Hypothalamus (tissue), 51 donors: ENCODE measurements at regions not wholly inside any gene's neighbourhood (a gene's known extent, or its start where the extent isn't known, plus 50 kb on each side); places are given as distances from the start of the nearest gene placed in this dataset.
"Not testable (repeated sequence)": the region's sequence is repeated elsewhere in the genome, so short reads cannot be mapped to it uniquely, and the experiment has no call there.

Experiments used
- DNase-seq, 51 donors: peaks; one replicate each; lab custom pipeline; 2025; lab: John Stamatoyannopoulos, UW

DNA sequence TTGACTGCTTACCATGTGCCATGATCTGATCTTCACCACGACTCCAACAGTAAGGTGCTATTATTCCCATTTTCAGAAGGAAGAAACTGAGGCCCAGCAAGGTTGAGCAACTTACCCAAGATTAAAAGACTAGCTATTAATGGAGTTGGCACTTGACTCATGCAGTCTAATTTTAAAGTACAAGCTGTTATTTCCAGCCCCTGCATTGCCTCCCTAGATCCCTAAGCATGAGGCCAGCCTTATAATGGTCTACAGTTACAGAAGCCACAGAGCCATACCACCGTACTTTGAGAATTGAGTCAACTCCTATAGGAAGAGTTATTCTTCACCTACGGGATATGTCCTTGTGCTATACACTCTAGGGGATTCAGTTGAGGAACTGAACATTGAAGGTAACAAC lies 66.7 kb upstream of the RBM19 start:
- DNase-seq: no peak

DNA sequence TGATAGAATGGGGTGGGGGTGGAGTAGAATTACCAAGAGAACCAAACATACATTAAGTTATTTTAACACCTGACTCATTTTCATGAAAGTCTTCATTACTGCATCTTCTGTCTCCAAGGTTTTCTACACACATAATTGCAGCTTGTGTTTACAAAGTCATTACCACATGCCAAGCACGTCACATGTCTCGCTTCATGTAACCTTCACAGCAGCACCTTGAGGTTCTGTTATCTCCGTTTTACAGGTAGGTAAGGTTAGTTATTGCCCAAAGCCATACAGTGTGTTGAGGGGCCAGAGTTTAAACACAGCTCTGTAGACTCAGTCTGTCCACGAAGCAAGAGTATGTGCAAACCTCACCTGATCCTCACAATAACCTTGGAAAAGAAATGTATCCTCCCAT lies 64.3 kb upstream of the RBM19 start:
- no peak for DNase-seq

DNA sequence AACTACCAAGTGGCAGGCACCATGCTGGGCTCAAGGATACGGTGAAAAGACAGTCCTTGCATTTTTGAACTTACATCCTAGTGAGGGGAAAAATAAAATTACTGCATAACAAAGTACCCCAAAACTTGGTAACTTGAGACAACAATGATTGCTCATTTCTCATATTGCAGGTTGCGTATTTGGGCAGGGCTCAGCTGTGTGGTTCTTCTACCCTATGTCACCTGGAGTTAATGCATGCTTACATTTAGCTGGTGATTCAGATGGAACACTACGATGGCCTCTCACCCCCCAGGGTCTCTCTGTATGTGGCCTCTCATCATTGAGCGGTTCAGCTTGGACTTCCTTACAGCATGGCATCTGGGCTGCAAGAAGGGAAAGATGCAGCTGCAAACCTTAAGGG lies 60.7 kb upstream of the RBM19 start:
- no peak for DNase-seq

DNA sequence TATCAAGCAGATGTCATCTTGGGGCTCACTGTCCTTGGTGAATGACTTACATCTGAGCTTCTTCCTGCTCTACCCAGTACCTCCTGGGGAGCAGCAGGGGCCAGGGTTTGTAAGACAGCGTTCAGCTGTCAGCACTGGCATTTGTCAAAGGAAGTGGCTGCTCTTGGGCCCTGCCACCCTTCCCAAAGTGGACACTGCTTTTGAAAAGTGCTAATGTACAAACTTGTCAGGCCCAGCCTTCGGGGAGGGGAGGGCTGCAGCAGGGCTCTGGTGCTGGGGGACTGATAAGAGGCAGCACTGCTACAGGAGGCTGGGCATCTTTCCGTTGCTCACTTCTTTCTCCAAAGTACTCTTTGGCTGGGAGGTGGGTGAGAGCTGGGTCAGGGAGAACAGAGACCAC lies 59.8 kb upstream of the RBM19 start:
- no peak for DNase-seq

DNA sequence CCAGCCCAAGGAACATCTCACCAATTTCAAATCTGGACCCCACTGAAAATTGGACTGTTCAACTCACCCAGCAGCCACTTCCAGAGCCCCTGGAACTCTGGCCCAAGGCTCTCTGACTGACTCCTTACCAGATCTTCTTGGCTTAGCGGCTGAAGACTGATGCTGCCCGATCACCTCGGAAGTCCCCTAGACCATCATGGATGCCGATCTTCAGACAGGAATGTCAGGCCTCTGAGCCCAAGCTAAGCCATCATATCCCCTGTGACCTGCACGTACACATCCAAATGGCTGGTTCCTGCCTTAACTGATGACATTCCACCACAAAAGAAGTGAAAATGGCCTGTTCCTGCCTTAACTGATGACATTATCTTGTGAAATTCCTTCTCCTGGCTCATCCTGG lies 56.0 kb upstream of the RBM19 start:
- DNase-seq: not testable (repeated sequence)

DNA sequence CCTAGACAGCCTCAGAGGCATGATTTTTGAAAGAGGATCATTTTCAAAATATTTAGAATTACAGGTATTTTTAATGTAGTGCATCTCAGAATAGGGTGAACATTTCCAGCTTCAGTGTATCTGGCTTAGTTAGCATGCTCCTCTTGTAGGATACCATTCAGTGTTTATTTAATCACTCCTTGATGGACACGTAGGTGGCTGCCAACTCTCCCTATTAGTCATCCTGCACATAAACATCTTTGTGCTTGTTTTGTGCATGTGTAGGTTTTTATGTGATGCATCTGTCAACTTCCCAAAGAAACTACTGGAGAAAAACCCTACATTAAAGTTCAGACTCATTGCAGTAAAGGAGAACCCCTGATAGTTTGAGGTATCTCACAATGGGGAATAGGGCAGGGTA lies 52.5 kb upstream of the RBM19 start:
- no peak for DNase-seq
